Ovary (tissue), 7 donors: ENCODE measurements at regions not wholly inside any gene's neighbourhood (a gene's known extent, or its start where the extent isn't known, plus 50 kb on each side); places are given as distances from the start of the nearest gene placed in this dataset.

Experiments
- DNase-seq, 5 donors: peaks; one replicate each; pipeline ENCODE4 v3.0.0-alpha.2; 2019 to 2020
- H3K27ac ChIP-seq, 2 donors: fragments of 200-600 bp; one replicate each; pipeline versions ENCODE4 v1.5.1 to v1.8.0; 2019 to 2022
- H3K27me3 ChIP-seq: fragments of 200-600 bp; one replicate; pipeline ENCODE4 v1.8.0; 2022
- H3K36me3 ChIP-seq: fragments of 200-600 bp; sonication (generic); one replicate; pipeline ENCODE4 v1.5.1; 2019
- H3K4me1 ChIP-seq: one replicate; pipeline ENCODE4 v1.8.1; 2013; ENCODE audit warnings: mild to moderate bottlenecking, moderate library complexity; ENCODE audit not compliant: insufficient read depth
- H3K4me3 ChIP-seq: fragments of 200-600 bp; sonication (generic); one replicate; pipeline ENCODE4 v1.5.1; 2017
- H3K9me3 ChIP-seq, 2 donors: fragments of 200-600 bp in 1 of 2; sonication (generic) in 1 of 2; one replicate each; pipeline versions ENCODE4 v1.5.1 to v1.8.1; 2013 to 2019; ENCODE audit warnings: mild to moderate bottlenecking in 1 of 2, moderate library complexity in 1 of 2
- CTCF ChIP-seq, 3 donors: fragments of 450-650 bp in 2 of 3; fragments of 200-600 bp in 1 of 3; IDR thresholded peaks; one replicate each; pipeline versions ENCODE4 v1.5.1 to v1.8.0; 2016 to 2022; ENCODE audit warnings: antibody characterized with exemption in 3 of 3, mild to moderate bottlenecking in 1 of 3
- EP300 ChIP-seq: sonication (generic); formaldehyde crosslinking; IDR thresholded peaks from one replicate; pipeline ENCODE4 v1.6.1; 2017; ENCODE audit warnings: antibody characterized with exemption
- POLR2A ChIP-seq: fragments of 450-650 bp; IDR thresholded peaks from one replicate; pipeline ENCODE4 v1.6.1; 2017; ENCODE audit warnings: antibody characterized with exemption, mild to moderate bottlenecking, moderate library complexity
- WGBS, 3 donors: extraction: QIAGEN DNeasy Blood & Tissue Kit in 1 of 3; methylation state at CpG; one replicate each; pipeline versions ENCODE4 v1.1.5 to v1.1.7; 2013 to 2017; 5-methylcytosine and 5-hydroxymethylcytosine counted together
- intact Hi-C, 4 donors: fragments of 100-400 bp; cut with DNase I; formaldehyde crosslinking; loops; one replicate each; pipeline versions ENCODE4 v1.11.0 to v1.15.1; 2022 to 2023
- donor health status: DM: no; HTN: no; CAD: no; lungs with moderate emphysema.
- donor health status: DM: no; HTN: no; CAD: no.
- donor health status: Bipolar disorder and iron deficiency.
- donor health status: DM: no; HTN: no; CAD: no.
- donor health status: DM: yes; HTN: yes; CAD: no.

- Histone ChIP-seq H3K27me3 (no peaks in the 10 kb centered on the region), H3K36me3 (no peaks in the 10 kb centered on the region), H3K9me3 (no peaks in the 10 kb centered on the region), H3K4me1 (peaks cover 2% of the 10 kb centered on the region), H3K27ac (no peak overlapping the region), H3K4me3 (no peak overlapping the region)
- intact Hi-C loops: no loop called here
- no peak for DNase-seq
- WGBS, 3 donors: 88 to 93% (median 90%) methylated on average over 5 of the region's 5 CpGs
- no peak for TF ChIP-seq CTCF (IDR thresholded peaks at IDR 0.05)
- no peak for TF ChIP-seq EP300
- TF ChIP-seq POLR2A: no peak
These were observed 375.2 kb upstream of the SMIM21 start for GRCh38 chr18:75802681-75803080.

GRCh38 chr18:75801178-75801577 is 373.7 kb upstream of the SMIM21 start:
- intact Hi-C loops: no loop called here
- Histone ChIP-seq H3K9me3 (no peaks in the 10 kb centered on the region), H3K27me3 (no peaks in the 10 kb centered on the region), H3K4me1 (peaks cover 2% of the 10 kb centered on the region), H3K36me3 (no peaks in the 10 kb centered on the region), H3K27ac (no peak overlapping the region), H3K4me3 (no peak overlapping the region)
- TF ChIP-seq CTCF (IDR thresholded peaks at IDR 0.05) (no peak), EP300 (no peak), POLR2A (no peak)
- DNase-seq: no peak
- whole genome bisulfite sequencing, 3 donors: 94% methylated on average over 12 of the region's 12 CpGs

DNA sequence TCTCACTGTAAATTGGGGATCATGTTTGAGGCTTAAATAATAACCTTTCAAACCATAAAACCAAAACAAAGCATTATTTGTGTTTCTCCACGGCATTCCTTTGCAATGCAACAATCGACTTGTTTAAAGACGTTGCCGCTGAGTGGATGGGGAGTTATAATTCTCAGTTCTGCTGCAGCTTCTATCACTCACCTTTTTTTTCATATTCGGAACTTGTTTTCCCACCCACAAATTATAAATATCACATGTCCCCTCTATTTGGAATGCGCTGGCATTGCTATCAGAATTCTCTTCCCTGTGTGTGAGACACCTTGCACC is 372.8 kb upstream of the SMIM21 start:
- H3K4me3 ChIP-seq: no peak overlapping the region
- no peaks in the 10 kb centered on the region for H3K9me3 ChIP-seq
- peaks cover 2% of the 10 kb centered on the region for H3K4me1 ChIP-seq
- DNase-seq: no peak
- H3K27me3 ChIP-seq: no peaks in the 10 kb centered on the region
- intact Hi-C loops: no loop called here
- TF ChIP-seq POLR2A (no peak), CTCF (IDR thresholded peaks at IDR 0.05) (no peak), EP300 (no peak)
- no peaks in the 10 kb centered on the region for H3K36me3 ChIP-seq
- 34 to 54% (median 36%) methylated on average over 6 of the region's 6 CpGs for WGBS, 3 donors
- no peak overlapping the region for H3K27ac ChIP-seq

DNA sequence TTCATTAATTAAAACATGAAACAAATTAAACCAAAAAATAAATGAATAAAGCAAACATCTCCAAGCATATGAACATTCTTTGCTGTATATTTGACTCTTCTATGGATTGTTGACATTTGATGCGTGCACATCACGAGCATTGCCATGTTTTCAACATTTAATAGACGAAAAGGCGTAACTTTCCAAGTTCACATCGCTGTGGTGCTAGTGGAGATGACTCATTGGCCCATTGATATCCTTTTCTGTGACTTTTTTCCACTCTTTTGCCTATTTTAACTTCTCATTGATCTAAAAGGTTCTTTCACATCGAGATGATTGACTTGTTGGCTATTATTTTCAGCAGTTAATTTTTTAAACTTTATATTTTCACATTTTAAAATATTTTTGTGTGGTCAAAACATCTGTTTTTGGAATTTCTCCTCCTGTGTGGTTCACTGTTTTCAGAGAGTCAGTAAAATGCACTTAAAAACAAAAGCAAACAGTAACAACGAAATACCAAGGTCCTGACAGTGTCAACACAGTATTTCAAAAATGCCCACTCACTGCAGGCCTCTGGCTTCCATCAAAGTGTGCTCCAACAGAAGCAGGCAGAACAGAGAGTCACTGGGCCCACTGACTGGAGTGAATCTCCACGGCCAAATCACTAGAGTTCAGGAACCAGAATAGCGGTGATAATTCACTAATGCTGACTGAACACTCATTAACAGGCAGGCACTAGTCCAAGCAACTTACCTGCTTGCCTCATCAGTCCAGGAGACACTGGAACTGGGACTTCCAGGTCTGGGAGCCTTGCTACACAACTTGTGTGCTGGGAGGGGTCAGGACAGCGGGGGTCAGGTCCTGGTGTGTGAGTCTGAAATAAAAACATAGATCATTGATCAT is 372.2 kb upstream of the SMIM21 start:
- Histone ChIP-seq H3K27me3 (no peaks in the 10 kb centered on the region), H3K27ac (no peak overlapping the region), H3K4me1 (peaks cover 2% of the 10 kb centered on the region), H3K36me3 (no peaks in the 10 kb centered on the region), H3K4me3 (no peak overlapping the region), H3K9me3 (no peaks in the 10 kb centered on the region)
- no peak for TF ChIP-seq CTCF (IDR thresholded peaks at IDR 0.05)
- no peak for TF ChIP-seq POLR2A
- no peak for TF ChIP-seq EP300
- DNase-seq: no peak
- intact Hi-C loops: no loop called here
- WGBS, 3 donors: 53 to 69% (median 63%) methylated on average over 10 of the region's 10 CpGs
